ENCODE measurements at regions not wholly inside any gene's neighbourhood (a gene's known extent, or its start where the extent isn't known, plus 50 kb on each side); places are given as distances from the start of the nearest gene placed in this dataset.
A peak's percentile ranks its signal among the peaks of the same experiment; 100 is the strongest.
"Not testable (repeated sequence)": the region's sequence is repeated elsewhere in the genome, so short reads cannot be mapped to it uniquely, and the experiment has no call there.

- Histone ChIP-seq H3K27ac (ENCODE audit: low read depth in 1 of 2, low read length in 1 of 2) (no peak overlapping the region), H3K9ac (ENCODE audit: insufficient read depth in 1 of 2, low read length in 2 of 2) (no peak overlapping the region), H3K4me1 (ENCODE audit: control insufficient read depth in 5 of 5, insufficient read depth in 5 of 5, low read length in 5 of 5) (no peaks in the 10 kb centered on the region), H3K27me3 (ENCODE audit: control insufficient read depth in 3 of 3, insufficient read depth in 3 of 3, low read length in 2 of 3) (no peaks in the 10 kb centered on the region), H3K9me3 (ENCODE audit: control insufficient read depth in 4 of 4, insufficient read depth in 3 of 4, low read length in 3 of 4) (peaks cover 0 to 2% (median 0%) of the 10 kb centered on the region in 4 donors), H3K4me3 (no peak overlapping the region), H3K36me3 (ENCODE audit: control insufficient read depth in 4 of 4, insufficient read depth in 4 of 4, low read length in 4 of 4) (no peaks in the 10 kb centered on the region)
- ATAC-seq (ENCODE audit: insufficient read depth, low FRiP score), result no peak
- 74 to 79% methylated on average over 14 to 16 of the region's 16 CpGs for WGBS, 2 donors
- TF ChIP-seq CTCF (IDR thresholded peaks at IDR 0.05; ENCODE audit: control extremely low read depth, extremely low read depth), result no peak
- peak in 1 of 3 donors; percentile 5 for DNase-seq
Measured at GRCh38 chr10:18880530-18880929, 168.1 kb upstream of the MALRD1 start.

DNA sequence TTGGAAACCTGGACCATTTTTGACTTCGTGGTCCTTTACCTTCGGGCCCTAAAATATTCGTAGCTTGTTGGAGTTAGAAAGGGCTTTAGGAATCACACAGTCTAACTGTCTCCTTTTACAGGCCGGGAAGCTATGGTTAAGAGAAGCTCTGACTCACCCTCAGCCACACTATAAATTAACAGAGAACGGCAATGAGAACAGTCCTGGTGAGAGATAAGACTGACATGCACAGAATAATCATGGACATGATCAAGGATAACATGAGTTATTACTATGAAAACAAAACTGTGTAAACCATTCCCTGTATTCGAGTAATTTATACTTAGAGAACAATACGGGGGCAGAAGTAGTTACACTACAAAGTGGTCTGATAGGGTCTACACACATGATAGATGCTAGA is 162.5 kb upstream of the MALRD1 start:
- 54 to 68% methylated on average over 7 of the region's 7 CpGs for WGBS, 2 donors
- no peak for TF ChIP-seq CTCF (IDR thresholded peaks at IDR 0.05; ENCODE audit: control extremely low read depth, extremely low read depth)
- ATAC-seq (ENCODE audit: insufficient read depth, low FRiP score), result no peak

GRCh38 chr10:18906636-18907035 is 142.0 kb upstream of the MALRD1 start:
- TF ChIP-seq CTCF (IDR thresholded peaks at IDR 0.05; ENCODE audit: control extremely low read depth, extremely low read depth), result no peak
- Histone ChIP-seq H3K9me3 (ENCODE audit: control insufficient read depth in 4 of 4, insufficient read depth in 3 of 4, low read length in 3 of 4) (no peaks in the 10 kb centered on the region), H3K27me3 (ENCODE audit: control insufficient read depth in 3 of 3, insufficient read depth in 3 of 3, low read length in 2 of 3) (no peaks in the 10 kb centered on the region), H3K36me3 (ENCODE audit: control insufficient read depth in 4 of 4, insufficient read depth in 4 of 4, low read length in 4 of 4) (no peaks in the 10 kb centered on the region), H3K9ac (ENCODE audit: insufficient read depth in 1 of 2, low read length in 2 of 2) (no peak overlapping the region), H3K4me1 (ENCODE audit: control insufficient read depth in 5 of 5, insufficient read depth in 5 of 5, low read length in 5 of 5) (no peaks in the 10 kb centered on the region), H3K27ac (ENCODE audit: low read depth in 1 of 2, low read length in 1 of 2) (no peak overlapping the region), H3K4me3 (no peak overlapping the region)
- ATAC-seq (ENCODE audit: insufficient read depth, low FRiP score), result no peak
- no peak for DNase-seq

More for the DNA sequence above, 162.5 kb upstream of the MALRD1 start:
- Histone ChIP-seq H3K9ac (ENCODE audit: insufficient read depth in 1 of 2, low read length in 2 of 2) (no peak overlapping the region), H3K27ac (ENCODE audit: low read depth in 1 of 2, low read length in 1 of 2) (no peak overlapping the region), H3K4me3 (no peak overlapping the region), H3K27me3 (ENCODE audit: control insufficient read depth in 3 of 3, insufficient read depth in 3 of 3, low read length in 2 of 3) (no peaks in the 10 kb centered on the region), H3K4me1 (ENCODE audit: control insufficient read depth in 5 of 5, insufficient read depth in 5 of 5, low read length in 5 of 5) (no peaks in the 10 kb centered on the region), H3K9me3 (ENCODE audit: control insufficient read depth in 4 of 4, insufficient read depth in 3 of 4, low read length in 3 of 4) (peaks cover 0 to 4% (median 0%) of the 10 kb centered on the region in 4 donors), H3K36me3 (ENCODE audit: control insufficient read depth in 4 of 4, insufficient read depth in 4 of 4, low read length in 4 of 4) (no peaks in the 10 kb centered on the region)
- no peak for DNase-seq

DNA sequence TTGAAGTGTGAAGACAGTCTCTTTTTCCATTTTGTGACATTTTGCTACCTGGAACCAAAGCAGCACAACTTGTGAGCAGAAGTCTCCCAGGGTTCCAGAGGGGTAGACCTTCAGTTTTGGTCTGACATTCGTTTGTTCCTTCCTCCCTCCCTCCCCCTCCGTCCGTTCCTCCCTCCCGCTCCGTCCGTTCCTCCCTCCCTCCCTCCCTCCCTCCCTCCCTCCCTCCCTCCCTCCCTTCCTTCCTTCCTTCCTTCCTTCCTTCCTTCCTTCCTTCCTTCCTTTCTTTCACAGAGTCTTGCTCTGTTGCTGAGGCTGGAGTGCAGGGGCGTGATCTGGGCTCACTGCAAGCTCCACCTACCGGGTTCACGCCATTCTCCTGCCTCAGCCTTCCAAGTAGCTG is 131.2 kb upstream of the MALRD1 start:
- ATAC-seq (ENCODE audit: insufficient read depth, low FRiP score); H3K4me1 ChIP-seq (ENCODE audit: control insufficient read depth in 5 of 5, insufficient read depth in 5 of 5, low read length in 5 of 5); H3K27me3 ChIP-seq (ENCODE audit: control insufficient read depth in 3 of 3, insufficient read depth in 3 of 3, low read length in 2 of 3); H3K9ac ChIP-seq (ENCODE audit: insufficient read depth in 1 of 2, low read length in 2 of 2); H3K36me3 ChIP-seq (ENCODE audit: control insufficient read depth in 4 of 4, insufficient read depth in 4 of 4, low read length in 4 of 4); H3K4me3 ChIP-seq; DNase-seq; H3K27ac ChIP-seq (ENCODE audit: low read depth in 1 of 2, low read length in 1 of 2); H3K9me3 ChIP-seq (ENCODE audit: control insufficient read depth in 4 of 4, insufficient read depth in 3 of 4, low read length in 3 of 4): not testable (repeated sequence)
- WGBS, 2 donors, result 74 to 83% methylated on average over 8 to 9 of the region's 9 CpGs

Measured in lung (tissue), 11 donors.